ENCODE measurements at regions not wholly inside any gene's neighbourhood (a gene's known extent, or its start where the extent isn't known, plus 50 kb on each side); places are given as distances from the start of the nearest gene placed in this dataset.

DNA sequence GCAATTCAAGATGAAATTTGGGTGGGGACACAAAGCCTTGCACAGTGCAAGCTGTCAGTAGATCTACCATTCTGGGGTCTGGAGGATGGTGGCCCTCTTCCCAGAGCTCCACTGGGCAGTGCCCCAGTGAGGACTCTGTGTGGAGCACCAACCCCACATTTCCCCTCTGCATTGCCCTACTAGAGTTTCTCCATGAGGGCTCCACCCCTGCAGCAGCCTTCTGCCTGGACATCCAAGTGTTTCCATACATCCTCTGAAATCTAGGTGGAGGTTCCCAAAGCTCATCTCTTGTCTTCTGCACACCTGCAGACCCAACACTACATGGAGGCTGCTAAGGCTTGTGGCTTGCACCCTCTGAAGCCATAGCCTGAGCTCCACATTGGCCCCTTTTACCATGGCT lies 402.3 kb downstream of the RAB28 start:
- no peak for FAIRE-seq

DNA sequence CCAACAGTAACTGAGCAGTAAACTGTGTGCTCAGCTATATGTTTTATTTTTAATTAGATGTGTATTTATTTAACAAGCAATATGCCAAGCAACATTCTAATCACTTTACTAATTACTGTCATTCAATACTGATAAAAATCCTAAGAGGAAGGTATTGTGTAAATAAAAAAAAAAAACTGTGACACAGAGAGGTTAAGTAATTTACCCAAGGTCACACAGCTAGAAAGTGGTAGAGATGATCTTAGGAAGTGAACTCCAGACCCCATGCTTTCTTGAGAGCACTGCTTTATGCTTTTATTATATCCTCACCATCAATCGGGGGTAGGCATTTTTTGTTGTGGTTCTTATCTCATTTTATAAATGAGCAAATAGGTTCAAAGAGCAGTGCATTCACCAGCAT lies 417.1 kb downstream of the RAB28 start:
- DNase-seq (ENCODE audit: insufficient read length, low spot score) (no peak), FAIRE-seq (no peak)

More for the DNA sequence above, 402.3 kb downstream of the RAB28 start:
- DNase-seq (ENCODE audit: insufficient read length, low spot score), result no peak

DNA sequence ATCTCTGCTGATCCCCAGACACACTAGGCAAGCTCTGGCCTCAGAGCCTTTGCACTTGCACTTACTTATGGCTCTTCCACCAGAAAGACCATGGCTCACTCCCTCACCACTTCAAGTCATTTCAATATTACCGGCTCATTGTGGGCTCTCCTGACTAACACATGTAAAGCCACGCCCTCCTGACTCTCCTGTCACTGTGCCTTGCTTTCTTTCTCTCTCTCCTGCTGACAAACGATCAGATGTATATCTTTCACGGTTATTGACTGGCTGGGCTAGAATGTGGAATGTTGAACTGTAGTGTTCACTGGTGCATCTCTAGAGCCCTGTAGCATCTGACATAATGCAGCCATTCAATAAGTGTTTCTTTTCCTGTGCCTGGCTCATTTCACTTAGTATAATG lies 425.1 kb downstream of the RAB28 start:
- FAIRE-seq (no peak), DNase-seq (ENCODE audit: insufficient read length, low spot score) (no peak)

DNA sequence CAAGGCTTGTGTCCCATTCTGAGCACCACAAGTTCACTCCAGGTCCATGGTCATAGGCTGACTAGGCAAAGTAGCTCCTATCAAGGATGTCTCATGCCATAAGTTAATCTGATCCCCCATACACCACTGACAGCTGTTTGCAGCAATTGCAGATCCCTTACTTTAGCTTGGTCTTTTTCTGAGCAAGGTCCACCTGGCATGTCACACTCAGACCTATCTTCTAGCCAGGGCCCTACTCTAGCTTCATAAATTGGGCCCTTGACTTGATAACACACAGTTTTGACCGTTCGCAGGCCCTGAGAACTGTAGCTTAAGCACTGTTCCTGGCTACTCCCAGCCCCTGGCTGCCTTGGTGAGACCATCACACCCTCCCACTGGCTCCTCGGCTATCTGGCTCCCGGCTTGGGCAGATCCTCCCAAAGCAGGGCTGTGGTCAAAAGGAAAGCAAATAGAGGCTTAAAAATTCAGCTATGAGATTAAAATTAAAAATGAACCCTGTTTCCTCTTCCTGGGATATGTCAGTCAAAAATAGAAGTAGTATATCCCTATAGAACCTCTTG lies 427.4 kb downstream of the RAB28 start:
- no peak for FAIRE-seq
- DNase-seq (ENCODE audit: insufficient read length, low spot score), result no peak

DNA sequence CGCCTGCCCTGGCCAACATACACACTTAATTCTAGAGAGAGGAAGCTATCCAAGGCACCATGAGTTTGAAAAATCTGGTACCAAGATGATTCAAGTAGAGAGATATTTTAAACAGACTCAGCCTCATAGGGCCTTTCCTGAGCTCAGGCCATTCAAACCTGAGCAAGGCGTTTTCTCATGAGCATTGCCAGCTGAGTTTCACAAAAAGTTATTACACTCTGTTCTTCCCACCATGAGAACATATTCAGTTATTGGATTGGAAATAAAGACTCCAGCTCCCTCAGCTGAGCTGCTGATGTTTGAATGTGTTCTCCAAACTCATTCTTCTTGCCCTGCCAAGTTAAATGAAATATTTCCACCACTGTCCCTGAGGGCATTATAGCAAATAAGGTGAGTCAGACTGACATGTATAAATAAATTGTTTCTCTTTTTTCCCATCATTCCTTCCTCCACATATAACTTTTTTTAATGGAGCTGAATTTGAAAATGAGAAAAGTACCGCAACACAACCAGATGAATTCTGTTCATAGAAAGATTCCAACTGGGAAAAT lies 429.6 kb downstream of the RAB28 start:
- no peak for FAIRE-seq
- DNase-seq (ENCODE audit: insufficient read length, low spot score), result no peak

DNA sequence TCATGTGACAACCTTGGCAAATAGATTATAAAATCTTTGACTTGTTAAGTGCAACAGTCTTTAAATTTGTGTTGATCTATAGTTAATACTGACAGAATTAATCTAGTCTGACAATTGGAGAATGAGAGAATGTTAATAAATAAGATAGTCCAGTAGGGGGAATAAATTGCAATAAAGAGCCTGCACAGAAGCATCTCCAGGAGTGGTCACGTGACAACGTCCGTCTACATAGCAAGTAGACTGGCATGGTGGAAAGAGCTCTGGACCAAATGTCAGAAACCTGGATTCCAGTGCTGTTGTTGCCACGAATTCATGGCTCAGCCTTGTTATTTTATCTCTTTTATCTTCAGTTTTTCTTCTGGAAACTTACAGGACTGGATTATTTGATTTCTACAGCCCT lies 436.5 kb downstream of the RAB28 start:
- FAIRE-seq, result no peak
- DNase-seq (ENCODE audit: insufficient read length, low spot score), result no peak

DNA sequence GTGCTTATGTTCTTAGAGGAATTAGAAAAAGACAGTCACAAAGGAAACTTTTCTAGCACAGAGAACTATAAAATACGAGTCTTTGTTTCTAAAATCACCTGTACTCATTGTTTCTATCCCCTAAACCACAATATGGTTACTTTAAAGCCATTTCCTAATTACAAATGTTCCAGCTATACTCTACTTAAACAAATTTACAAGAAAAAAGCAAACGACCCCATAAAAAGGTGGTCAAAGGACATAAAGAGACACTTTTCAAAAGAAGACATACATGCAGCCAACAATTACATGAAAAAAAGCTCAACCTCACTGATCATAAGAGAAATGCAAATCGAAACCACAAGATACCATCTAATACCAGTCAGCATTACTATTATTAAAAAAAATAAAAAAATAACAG lies 447.3 kb downstream of the RAB28 start:
- no peak for FAIRE-seq
- no peak for DNase-seq (ENCODE audit: insufficient read length, low spot score)

DNA sequence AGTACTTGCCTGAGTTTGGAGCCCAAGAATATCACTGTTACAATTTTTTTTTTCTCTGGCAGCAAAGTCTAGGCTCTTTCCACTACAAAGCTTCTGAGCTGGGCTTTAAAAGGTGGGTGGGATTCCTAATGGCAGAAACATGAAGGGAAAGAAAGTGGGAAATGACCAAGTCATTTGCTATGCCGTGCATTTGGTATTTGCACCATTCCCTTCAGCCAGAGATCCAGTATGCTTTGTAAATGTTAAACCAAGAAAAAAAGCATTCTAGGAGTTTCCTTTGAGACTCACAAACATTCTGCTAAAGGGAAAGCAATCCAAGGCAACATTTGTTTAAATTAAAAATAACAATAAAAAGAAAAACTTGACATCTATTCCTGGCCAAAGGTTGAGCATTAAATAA lies 451.2 kb downstream of the RAB28 start:
- DNase-seq (ENCODE audit: insufficient read length, low spot score) (no peak), FAIRE-seq (no peak)

DNA sequence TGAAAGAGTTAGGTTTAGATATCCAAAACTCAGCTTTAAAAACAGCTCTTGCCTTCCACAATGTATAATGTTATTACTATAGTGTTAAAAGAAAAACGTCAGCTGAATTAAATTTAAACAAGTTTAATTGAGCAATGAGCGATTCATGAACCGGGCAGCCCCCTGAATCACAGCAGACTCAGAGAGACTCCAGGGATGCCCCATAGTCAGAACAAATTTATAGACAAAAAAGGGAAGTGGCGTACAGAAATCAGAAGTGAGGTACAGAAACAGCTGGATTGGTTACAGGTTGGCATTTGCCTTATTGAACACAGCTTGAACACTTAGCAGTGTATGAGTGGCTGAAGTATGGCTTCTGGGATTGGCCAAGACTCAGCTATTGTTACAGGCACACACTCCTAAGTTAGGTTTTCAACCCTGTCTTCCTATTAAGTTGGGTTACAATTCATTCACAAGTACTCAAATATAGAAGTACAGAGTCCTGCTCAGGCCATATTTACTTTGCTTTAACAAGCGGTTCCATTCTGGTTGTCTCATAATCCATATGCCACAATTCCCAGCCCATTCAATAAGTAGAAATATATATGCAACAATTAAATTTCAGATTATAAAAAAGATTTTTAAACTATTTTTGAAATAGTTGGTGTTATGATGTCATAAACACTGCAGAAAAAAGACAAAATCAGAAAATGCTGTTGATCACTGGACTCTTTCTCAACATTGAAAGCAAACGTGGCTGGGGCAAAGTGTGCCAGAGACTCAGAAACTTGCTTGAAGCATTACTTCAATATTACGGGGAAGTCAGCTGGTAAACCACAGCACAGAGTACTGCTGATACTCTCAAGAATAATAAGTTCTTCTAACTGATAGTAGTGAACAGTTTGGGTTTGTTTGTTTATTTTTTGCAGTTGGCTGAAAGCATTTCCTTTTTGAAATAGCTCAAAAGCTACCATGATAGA lies 459.7 kb downstream of the RAB28 start:
- FAIRE-seq (no peak), DNase-seq (ENCODE audit: insufficient read length, low spot score) (no peak)

DNA sequence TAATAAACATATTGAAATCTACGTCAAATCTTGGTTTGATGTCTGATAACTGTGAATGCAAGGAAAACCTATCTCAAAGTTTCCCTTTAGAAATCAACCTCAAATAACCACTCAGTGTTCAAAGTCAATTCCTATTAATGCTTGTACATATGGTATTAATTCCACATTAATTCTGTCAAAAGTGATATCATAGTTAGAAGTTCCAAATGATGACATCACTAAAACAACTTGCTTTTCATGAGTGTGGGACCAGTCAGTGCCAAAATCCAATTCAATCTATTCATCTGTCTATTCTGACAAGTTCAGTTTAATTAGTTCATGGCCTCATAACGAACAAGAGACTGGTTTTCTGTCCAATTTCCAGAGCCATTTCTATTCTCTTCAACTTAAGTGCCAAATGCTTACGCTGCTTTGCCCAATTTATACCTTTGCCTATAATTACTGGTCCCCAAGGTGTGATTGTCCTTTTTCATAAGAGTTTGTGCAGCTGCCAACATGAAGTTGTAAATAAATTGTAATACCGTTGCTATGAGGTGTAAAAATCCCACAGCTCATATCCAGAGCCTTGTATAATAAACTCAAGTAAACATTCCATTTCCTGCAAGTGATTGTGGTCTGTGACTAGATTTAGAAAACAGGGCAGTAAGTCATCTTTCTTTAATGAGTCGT lies 476.2 kb downstream of the RAB28 start:
- FAIRE-seq (no peak), DNase-seq (ENCODE audit: insufficient read length, low spot score) (no peak)

DNA sequence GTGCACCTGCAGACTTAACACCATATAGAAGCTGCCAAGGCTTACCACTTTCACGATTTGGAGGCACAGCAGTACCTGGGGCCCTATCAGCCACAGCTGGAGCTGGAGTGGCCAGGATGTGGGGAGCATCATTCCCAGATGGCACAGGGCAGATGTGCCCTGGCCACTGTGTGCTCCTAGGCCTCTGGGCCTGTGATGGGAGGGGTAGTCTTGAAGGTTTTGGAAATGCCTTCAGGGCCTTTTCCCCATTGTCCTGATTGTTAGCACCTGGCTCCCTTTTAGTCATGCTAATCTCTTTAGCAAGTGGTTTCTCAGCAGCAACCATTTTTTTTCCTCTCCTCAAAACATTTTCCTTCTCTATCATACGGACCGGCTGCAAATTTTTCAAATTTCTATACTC lies 490.2 kb downstream of the RAB28 start:
- FAIRE-seq (no peak), DNase-seq (ENCODE audit: insufficient read length, low spot score) (no peak)

DNA sequence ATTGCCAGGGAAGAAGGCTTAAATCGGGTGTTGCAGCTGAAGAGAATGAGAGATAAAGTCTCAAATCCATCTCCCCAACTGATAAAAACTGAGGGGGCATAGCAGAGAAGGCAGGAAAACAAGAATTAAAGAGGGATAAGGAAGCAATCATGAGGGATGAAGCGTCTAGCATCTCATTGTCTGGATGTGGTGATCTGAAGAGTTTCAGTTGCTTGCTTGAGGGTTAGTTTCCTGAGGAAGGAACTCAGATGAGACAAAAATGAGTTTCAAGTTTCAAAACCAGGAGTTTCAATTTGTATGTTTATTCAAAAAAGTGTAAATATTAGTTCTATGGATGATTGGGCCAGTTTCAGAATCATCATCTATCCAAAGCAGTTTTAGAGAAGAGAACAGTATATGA lies 496.9 kb downstream of the RAB28 start:
- DNase-seq (ENCODE audit: insufficient read length, low spot score), result no peak
- no peak for FAIRE-seq

DNA sequence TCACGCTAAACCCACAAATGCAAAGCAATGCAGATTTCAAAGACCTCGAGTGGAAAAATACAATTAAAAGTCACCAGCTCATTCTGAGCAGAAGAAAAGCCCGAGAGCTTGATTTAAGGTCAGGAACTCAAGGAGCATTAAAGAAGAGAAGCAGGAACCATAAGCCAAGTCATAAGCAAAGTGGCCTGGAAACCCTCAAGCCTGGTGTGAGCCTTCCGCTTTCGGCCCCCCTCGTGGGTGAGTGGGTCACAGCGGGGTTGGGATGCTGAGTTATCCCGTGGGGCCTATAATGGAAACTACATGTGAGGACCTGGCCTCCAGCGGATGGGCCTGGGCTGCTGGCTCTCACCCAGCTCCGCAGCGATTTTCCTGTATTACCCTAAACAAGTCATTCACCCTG lies 504.3 kb downstream of the RAB28 start:
- DNase-seq (ENCODE audit: insufficient read length, low spot score), result no peak
- FAIRE-seq, result no peak

DNA sequence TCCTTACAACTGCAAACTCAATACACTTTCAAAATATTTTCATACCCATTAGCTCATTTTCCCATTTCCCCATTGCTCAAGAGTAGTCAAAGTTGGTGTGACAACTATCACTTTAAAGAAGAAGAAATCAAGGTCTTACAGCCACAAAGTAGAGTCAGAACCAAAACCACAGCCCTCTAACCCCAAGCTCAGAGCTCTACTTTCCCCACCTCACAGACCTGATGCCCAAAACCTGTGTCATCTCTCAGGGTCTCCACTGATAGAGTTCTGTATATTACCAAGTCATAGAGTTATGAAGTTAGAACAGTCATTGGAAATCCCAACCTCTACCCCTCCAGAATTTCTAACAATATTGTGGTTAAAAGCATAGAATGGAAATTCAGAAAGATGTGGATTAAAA lies 505.8 kb downstream of the RAB28 start:
- DNase-seq (ENCODE audit: insufficient read length, low spot score) (no peak), FAIRE-seq (no peak)

DNA sequence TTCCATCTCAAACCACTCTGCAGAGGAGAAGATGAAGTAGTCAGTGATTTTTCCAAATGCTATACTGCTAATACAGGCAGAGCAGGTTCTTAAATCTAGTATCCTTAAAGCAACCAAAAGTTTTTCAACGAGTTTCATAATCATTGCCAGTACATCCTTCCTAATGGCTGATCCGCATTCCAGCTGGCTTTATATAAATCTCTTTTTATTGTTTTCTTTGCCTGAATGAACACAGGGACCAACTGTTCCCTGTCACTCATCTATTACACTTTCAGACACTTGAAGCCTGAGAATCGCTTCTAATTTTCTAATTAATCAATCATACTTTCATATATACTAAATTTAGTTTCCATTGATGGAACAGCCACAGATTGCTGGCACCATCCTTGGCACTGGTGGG lies 508.6 kb downstream of the RAB28 start:
- FAIRE-seq, result no peak
- no peak for DNase-seq (ENCODE audit: insufficient read length, low spot score)

DNA sequence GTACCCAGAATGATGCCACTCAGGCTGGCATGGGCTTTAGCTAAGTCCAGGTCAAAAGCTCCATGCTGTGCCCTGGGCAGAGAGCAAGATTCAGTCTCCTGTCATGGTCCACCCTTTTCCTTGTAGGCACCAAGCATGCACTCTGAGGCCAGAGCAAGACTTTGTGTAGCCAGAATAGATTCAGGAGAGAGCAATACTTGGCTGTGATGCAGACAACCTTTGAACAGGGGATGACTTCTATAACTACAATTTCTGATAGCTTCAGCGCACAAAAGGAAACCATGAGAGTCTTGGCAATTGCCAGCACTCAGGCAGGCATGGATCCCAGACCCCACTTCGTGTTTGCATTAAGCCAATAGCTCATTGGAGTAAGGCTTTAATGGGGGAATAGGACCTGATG lies 510.6 kb downstream of the RAB28 start:
- no peak for DNase-seq (ENCODE audit: insufficient read length, low spot score)
- no peak for FAIRE-seq

DNA sequence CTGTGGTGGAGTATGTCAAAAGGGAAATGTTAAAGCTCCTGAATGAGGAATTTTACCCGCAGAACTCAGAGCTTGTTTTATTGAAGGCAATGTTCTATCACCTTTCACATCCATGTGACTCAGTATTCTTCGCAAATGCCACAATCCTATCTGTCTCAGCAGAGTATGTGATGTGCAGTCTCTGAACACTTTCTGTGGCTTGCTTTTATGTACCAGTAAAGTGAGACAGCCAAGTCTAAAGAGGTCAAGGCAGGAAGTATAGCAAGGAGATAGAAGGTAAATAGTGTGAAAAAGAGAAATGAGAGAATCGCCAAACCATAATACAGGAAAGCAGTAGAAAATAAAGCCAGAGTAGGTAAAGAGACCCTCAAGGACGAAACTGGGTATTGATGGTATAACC lies 515.8 kb downstream of the RAB28 start:
- DNase-seq (ENCODE audit: insufficient read length, low spot score), result no peak
- FAIRE-seq, result no peak

DNA sequence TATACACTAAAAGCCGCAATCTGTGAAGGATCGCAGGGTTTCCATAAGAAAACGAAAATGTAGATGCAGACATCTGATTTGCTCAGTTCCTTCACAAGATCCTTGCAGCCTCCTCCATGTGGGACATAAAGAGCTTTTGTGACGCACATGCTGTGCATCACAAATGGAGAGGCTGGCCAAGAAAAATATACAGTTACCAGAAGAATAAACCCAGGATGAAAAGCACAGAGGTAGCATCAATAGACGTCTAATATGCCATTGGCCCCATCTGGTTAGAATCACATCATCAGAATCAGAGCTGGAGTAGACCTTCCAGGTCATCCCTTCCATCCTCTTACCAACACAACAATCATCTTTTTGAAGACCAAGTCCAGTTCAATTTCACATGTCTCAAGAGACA lies 517.4 kb downstream of the RAB28 start:
- no peak for DNase-seq (ENCODE audit: insufficient read length, low spot score)
- FAIRE-seq, result no peak

DNA sequence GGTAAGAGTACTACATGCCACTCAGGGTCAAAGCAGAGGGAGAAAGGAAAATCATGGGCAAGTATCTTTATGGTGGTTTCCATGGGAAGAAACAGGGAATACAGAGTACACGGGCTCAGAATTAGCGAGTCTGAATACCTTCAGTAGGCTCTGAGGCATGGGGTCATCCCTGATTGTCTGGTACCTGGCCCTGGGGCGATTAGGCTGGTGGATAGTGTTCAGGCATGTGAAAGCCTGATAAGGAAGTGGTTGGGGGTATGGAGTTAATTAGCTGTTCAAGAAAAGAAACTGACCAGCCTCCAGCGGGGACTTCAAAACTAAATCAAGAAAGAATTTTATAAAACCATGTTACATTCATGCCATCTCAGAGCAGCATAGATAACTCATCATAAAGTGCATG lies 518.8 kb downstream of the RAB28 start:
- FAIRE-seq (no peak), DNase-seq (ENCODE audit: insufficient read length, low spot score) (no peak)

DNA sequence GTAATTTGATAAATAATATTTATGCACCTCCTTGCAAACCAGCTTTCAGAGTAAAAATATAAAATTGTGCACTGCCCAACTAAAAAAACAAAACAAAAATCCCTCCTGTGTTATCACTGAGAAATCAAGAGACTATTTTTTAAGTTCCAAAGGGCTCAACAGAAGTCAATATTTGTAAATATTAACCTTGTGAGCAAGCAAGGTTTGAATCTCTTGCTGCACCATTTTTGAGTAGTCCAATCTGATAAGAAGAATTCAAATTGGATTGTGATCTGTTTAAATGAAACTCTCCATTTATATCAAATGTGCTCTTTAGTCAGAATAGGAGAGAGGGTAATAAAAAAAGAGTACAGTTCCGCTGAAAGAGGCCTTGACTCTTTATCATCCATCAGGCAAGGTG lies 520.2 kb downstream of the RAB28 start:
- no peak for FAIRE-seq
- DNase-seq (ENCODE audit: insufficient read length, low spot score), result no peak

DNA sequence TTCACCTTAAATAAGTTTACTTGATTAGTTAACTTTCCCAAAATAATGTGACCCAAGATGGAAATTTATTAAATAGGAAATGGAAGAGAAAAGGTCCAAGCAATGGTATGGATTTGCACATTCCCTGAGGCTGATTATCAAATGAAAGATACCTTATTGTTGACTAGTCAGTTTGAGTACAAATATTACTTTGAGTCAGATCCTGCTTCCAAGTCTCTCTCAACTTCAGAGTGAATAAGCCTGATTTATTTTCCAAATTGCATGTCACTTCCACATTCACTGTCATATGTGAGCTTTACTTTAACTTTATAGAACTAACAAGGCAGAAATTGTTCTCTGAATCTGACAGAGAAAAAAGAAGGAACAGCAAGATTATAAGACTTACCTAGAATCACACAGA lies 520.8 kb downstream of the RAB28 start:
- FAIRE-seq, result no peak
- no peak for DNase-seq (ENCODE audit: insufficient read length, low spot score)

DNA sequence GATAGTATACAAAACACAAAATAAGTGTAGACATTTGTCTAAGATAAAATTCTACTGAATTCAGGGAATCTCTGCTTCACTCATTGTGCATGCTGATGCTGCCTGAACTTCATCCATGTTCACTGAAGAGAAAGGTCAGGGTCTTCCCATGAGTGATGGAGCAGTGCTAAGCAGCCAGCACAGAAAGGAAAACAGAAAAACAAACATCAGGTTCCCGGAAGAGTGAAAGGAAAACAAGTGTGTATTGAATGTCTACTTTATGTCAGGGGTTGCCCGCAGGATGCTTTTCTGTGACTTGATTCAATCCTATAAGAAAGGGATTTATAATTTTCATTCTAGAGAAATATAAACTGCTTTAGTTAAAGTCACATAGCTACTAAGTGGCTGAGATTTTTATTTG lies 522.4 kb downstream of the RAB28 start:
- DNase-seq (ENCODE audit: insufficient read length, low spot score), result no peak
- no peak for FAIRE-seq
